GM12873 (cell line): ENCODE measurements at regions not wholly inside any gene's neighbourhood (a gene's known extent, or its start where the extent isn't known, plus 50 kb on each side); places are given as distances from the start of the nearest gene placed in this dataset.

Experiments
- TF ChIP-seq, protein P1 (sequence below): IDR thresholded peaks from 2 replicates; pipeline ENCODE4 v1.5.1; 2012; ENCODE audit warnings: low read depth, mild to moderate bottlenecking, moderate library complexity, low read length, control low read depth; ENCODE audit not compliant: insufficient read depth; ENCODE audit errors: missing control alignments

DNA sequence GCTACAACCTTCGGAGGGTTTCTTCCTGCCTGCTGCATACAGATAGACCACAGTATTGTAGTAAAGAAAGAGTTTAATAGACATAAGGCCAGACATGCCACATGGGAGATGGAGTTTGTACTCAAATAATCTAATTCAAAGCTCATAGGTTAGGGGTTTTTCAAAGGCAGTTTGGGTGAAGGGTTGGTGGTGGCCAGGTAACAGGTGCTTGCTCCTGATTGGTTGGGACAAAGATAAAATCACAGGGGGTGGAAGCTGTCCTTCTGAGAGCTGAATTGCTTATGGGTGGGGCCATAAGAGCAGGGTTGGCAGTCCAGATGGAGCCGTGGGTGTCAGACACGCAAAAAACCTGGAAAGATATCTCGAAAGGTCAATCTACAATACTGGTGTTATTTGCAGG lies 92.3 kb upstream of the ETV3 start:
- TF ChIP-seq, protein P1, sequence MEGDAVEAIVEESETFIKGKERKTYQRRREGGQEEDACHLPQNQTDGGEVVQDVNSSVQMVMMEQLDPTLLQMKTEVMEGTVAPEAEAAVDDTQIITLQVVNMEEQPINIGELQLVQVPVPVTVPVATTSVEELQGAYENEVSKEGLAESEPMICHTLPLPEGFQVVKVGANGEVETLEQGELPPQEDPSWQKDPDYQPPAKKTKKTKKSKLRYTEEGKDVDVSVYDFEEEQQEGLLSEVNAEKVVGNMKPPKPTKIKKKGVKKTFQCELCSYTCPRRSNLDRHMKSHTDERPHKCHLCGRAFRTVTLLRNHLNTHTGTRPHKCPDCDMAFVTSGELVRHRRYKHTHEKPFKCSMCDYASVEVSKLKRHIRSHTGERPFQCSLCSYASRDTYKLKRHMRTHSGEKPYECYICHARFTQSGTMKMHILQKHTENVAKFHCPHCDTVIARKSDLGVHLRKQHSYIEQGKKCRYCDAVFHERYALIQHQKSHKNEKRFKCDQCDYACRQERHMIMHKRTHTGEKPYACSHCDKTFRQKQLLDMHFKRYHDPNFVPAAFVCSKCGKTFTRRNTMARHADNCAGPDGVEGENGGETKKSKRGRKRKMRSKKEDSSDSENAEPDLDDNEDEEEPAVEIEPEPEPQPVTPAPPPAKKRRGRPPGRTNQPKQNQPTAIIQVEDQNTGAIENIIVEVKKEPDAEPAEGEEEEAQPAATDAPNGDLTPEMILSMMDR, result no peak

DNA sequence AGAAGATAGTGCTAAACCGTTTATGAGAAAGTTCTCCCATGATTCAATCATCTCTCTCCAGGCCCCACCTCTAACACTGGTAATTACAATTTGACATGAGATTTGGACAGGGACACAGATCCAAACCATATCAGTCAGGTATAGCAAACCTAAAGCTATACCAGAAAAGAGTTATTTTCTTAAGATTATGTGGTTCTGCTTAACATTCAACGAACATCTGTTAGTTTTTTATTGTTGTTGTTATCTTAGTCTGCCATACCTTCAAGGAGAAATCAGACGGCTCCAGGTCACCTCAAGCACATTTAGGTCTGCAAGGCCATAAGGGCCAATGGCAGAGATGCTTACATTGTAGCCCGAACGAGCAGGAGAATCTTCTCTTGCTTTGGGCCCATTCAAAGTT lies 89.5 kb upstream of the ETV3 start:
- TF ChIP-seq, protein P1, result no peak

DNA sequence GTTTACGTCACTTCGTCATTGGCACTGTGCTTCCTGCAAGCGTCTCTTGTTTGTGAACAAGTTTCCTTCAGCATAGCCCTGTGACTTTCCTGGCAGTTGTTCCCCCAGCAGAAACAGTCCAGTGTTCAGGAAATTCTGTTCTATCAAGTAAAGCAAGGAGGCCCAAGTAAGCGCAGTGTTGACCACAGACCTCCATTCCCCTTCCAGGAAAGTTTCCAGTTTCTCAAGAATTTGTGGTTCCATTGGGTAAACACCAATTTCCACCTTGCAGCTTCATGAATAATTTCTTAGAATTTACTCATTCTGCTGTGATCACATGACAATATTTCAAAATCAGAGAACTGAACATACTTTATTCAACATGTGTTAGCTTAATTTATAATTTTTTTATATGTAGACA lies 88.5 kb upstream of the ETV3 start:
- TF ChIP-seq, protein P1, result no peak

DNA sequence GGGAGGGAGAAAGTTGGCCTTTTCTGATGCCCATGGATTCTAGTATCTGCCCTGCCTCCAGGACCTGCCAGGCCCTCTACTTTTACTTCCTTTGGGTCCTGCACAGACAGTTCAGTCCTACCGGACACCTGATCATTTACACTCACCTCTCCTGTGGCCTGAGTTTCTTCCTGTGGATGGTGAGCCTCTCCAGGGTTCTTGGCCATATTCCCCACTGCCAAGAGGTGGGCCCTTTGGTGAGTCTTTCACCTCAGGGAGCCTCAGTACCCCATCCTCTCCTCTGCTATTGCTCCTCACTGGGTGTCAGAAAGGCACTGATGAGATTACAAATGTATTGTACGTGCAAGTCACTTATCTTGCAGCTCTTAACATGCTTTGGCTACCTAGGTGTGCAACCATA lies 81.4 kb upstream of the ETV3 start:
- TF ChIP-seq, protein P1, result no peak

DNA sequence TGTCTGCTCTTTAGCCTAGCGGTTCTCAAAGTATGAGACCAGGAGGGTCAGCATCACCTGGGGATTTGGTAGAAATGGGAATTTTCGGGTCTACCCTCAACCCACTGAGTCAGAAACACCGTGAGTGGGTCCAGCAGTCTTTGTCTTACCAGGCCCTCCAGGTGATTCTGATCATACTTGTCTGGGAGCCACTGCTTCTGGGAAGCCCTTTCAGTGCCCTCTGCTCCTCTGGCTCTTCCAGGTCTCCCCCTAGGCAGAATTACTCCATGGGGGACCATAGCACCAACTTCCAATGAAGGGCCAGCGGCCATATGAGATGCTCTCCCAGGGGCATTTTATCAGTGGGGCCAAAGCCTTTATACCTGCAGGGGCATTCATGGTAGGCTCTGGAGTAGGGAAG lies 81.0 kb upstream of the ETV3 start:
- TF ChIP-seq, protein P1, result no peak

DNA sequence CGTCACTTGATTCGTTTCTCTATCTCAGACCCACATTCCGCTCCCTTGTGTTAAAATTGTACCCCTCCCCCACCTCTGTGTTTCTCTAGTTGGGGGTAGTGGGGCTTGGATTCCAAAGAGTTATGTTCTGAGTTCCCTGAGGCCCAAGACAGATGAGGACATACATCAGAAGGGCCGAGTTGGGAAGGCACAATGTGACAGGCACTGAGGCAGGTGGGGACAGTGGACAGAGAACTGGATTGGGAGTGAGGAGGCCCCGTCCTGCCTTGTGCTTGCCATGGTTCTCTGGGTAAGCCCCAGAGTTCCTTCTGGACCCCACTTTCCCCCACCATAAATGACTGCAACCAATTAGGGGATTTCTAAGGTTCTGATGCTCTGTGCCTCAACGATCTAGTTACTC lies 80.5 kb upstream of the ETV3 start:
- TF ChIP-seq, protein P1, result no peak

DNA sequence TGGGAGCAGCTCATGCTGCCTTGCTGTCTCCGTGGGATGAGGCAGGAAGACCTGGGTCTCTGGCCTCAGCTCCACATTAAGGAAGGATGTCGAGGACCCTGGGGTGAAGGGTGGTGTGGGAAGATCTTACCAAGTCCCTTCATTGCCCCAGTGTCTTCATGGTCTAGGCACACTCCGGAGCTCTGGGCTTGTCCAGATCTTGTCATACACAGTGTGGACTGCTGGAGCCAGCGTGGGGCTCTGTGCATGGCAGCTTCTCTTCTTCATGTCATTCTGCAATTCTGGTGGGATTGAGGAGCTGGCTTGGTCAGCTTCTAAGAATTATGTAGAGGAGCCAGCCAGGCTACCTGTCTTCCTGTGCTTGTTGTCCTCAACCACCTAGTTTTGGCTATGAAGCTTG lies 79.3 kb upstream of the ETV3 start:
- TF ChIP-seq, protein P1, result no peak

DNA sequence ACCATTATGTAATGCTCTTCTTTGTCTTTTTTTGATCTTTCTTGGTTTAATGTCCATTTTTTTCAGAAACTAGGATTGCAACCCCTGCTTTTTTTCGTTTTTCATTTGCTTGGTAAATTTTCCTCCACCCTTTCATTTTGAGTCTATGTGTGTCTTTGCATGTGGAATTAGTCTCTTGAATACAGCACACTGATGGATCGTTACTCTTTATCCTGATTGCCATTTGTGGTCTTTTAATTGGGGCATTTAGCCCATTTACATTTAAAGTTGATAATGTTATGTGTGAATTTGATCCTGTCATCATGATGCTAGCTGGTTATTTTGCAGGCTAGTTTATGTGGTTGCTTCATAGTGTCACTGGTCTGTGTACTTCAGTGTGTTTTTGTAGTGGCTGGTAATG lies 75.6 kb upstream of the ETV3 start:
- TF ChIP-seq, protein P1, result no peak
